Muscle of back (tissue), 3 donors: ENCODE measurements at regions not wholly inside any gene's neighbourhood (a gene's known extent, or its start where the extent isn't known, plus 50 kb on each side); places are given as distances from the start of the nearest gene placed in this dataset.
"Not testable (repeated sequence)": the region's sequence is repeated elsewhere in the genome, so short reads cannot be mapped to it uniquely, and the experiment has no call there.

Source experiments
- DNase-seq, 3 donors: peaks; one replicate each; pipeline versions ENCODE4 v3.0.0 to v3.0.0-alpha.2; 2013

GRCh38 chr4:174400603-174401302, 117.0 kb downstream of the CEP44 start:
- not testable (repeated sequence) for DNase-seq

DNA sequence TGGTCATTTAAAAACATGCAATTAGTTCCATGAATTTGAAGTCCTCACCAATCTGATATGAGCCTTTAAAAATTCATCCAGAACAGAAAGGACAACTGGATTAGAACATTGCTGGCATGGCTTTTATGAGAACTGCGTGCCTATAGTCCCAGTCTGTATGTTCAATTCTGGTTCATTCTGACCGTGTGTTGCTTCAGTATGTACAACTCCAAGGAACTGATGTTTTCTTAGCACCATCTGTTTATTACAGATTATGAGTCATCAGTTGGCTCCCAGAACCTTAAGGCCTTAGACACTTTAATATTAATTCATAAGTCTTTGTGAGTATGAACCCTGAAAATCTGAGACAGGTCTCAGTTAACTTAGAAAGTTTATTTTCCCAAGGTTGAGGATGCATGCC, 115.0 kb downstream of the CEP44 start:
- peak; percentile 58 to 76 (median 59) for DNase-seq

DNA sequence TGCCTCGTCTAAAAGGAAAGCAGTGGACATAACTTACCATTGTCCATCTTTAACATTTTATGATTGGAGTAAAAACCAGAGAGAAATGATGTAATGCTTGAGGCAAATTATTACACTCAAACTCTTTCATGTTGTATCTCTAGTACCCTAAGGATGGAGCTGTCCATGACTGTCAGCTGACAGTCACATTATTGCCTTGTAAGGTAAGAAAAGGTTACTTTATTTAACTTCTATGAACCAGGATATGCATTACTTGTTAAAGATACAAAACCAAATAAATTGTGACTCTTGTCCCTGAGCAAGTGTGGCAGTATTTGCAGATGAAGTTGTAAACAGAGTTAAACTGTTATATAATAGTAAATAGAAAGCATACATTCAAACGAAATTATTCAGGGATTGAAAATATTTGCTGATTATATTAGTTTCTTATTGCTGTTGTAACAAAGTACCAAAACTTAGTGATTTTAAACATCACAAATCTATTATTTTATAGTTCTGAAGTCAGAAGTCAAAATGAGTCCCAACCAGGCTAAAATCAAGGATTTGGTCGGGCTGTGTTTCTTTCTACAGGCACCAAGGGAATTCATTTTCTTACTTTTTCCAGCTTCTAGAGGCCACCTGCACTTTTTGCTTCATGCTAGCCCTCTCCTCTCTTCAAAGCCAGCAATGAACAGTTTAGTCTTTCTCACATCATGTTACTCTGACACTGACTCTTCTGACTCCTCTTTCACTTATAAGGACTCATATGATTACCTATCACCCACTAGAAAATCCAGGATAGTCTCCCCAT, 113.8 kb downstream of the CEP44 start:
- peak in 2 of 3 donors; percentile 35 to 73 for DNase-seq

DNA sequence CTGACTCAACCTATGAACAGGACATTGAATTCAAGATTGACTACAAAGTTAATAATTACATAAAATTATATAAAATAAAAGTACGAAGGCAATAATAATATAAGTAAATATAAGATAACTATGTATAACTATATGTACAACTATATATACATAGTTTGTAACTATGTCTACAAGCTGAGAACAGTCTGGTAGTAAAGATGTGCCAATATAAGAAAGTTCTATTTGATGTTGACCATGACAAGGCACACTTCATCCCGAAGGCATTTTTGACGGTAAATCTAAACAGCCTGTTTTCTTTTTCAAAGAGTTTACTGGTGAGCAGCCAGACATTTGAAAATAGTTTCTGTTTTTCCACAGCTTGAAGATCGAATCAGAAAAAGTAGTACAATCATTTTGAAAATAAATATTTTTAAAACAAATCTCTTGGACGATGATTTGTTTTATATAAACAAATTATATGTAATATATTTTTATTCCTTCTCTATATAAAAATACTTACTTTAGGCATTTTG, 112.9 kb downstream of the CEP44 start:
- DNase-seq, result no peak

DNA sequence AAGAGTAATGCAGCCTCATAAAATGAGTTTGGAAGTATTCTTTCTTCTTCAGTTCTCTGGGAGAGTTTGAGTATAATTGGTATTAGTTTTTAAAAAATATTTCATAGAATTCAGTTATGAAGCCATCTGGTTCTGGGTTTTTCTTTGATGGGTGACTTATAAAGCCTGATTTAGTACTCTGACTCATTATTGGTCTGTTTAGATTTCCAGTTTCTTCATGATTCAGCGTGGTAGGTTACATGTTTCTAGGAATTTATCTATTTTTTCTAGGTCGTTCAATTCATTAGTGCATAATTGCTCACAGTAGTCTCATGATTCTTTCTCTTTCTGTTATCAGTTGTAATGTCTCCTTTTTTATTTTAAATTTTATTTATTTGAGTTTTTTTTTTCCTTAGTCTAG, 111.2 kb downstream of the CEP44 start:
- DNase-seq, result no peak

DNA sequence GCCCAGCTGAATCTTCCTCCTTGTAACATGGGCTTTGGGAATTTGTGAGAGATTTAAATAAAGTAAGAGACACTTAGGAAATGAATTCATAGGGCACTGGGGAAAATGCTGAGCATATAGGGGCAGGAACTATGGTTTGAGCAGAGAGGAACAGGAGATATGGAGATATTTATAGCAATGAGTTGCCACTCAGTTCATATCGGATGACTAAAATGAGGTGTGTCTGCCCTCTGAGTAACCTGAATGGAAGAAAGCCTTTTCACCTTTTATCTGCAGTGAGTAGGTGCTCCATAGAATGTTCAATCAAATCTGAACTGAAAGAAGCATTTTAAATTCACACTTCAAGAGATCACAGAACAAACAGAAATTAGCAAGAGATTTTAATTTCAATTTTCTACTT, 105.7 kb downstream of the CEP44 start:
- DNase-seq, result no peak

DNA sequence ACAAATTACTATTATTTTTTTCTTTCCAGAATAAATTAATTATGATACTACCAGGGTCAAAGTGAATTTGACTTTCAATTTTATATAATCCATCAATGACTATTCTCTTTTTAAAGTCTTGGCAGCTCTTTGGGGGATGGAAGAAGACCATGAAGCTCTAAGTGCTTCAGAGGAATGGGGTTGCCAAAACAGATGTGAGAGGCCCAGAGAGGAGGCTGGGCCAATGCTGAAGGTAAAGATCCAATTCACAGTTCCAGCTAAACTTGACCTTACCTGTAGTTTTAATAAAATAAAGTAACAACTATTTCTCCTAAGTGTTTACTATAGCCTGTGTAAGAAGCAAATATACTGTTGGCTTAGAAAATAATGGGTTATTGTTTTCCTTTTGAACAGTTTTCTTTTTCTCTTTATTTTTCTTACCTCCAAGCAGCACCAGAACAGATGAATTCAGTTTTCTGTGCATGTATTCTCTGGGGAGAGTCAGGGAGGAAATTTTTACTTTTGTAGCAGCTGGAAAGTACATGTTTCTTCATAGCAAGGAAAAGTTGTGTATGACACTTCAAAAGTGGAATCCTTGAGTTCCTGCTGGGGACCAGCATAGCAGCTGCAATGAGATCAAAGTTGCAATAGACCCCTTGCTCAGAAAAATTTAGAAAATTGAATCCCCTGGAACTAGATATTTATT, 104.9 kb downstream of the CEP44 start:
- peak in 2 of 3 donors; percentile 29 to 62 for DNase-seq

DNA sequence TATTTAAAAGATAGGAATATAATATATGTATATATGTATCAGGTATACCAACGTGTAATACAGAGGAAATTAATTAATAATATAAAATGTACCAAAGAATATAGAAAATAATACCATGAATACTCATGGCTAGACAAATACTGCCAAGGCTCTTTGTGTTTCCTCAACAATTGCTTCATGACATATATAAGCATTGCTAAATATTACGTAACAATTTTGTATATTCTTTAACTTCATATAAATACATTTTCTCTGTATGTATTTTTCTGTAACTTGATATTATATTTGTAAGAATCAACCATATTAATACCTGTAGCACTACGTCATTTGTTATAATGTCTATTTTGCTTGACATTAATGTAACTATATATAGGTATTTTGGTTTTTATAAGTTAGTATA, 104.0 kb downstream of the CEP44 start:
- DNase-seq, result no peak

- DNase-seq, result peak in 1 of 3 donors; percentile 50
These were observed 103.4 kb downstream of the CEP44 start for GRCh38 chr4:174387143-174387542.

GRCh38 chr4:174383783-174384182, 100.1 kb downstream of the CEP44 start:
- DNase-seq, result no peak

DNA sequence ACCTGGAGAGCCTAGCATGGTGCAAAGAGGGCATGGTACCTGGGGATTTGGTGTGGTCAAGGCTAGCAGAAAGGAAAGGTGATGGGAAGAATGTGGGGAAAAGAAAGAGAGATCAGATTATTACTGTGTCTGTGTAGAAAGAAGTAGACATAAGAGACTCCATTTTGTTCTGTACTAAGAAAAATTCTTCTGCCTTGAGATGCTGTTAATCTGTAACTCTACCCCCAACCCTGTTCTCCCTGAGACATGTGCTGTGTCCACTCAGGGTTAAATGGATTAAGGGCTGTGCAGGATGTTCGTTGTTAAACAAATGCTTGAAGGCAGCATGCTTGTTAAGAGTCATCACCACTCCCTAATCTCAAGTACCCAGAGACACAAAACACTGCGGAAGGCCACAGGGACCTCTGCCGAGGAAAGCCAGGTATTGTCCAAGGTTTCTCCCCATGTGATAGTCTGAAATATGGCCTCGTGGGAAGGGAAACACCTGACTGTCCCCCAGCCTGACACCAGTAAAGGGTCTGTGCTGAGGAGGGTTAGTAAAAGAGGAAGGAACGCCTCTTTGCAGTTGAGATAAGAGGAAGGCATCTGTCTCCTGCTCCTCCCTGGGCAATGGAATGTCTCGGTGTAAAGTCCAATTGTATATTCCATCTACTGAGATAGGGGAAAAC, 99.4 kb downstream of the CEP44 start:
- not testable (repeated sequence) for DNase-seq
